Gastrocnemius medialis (tissue), 4 donors: ENCODE measurements at regions not wholly inside any gene's neighbourhood (a gene's known extent, or its start where the extent isn't known, plus 50 kb on each side); places are given as distances from the start of the nearest gene placed in this dataset.

Source experiments
- CTCF ChIP-seq, 5 experiments: fragments of 450-650 bp in 3 of 5; fragments of 200-600 bp in 2 of 5; sonication (generic) in 2 of 5; IDR thresholded peaks in 4 of 5; conservative IDR thresholded peaks in 1 of 5; 1 replicate in 4 of 5; 2 replicates in 1 of 5; pipeline ENCODE4 v1.5.1; 2016 to 2019; ENCODE audit warnings: antibody characterized with exemption in 5 of 5, mild to moderate bottlenecking in 3 of 5, moderate library complexity in 3 of 5
- POLR2A ChIP-seq, 2 donors: fragments of 450-650 bp; IDR thresholded peaks; one replicate each; pipeline ENCODE4 v1.6.1; 2017; ENCODE audit warnings: antibody characterized with exemption in 2 of 2, mild to moderate bottlenecking in 2 of 2, moderate library complexity in 2 of 2

DNA sequence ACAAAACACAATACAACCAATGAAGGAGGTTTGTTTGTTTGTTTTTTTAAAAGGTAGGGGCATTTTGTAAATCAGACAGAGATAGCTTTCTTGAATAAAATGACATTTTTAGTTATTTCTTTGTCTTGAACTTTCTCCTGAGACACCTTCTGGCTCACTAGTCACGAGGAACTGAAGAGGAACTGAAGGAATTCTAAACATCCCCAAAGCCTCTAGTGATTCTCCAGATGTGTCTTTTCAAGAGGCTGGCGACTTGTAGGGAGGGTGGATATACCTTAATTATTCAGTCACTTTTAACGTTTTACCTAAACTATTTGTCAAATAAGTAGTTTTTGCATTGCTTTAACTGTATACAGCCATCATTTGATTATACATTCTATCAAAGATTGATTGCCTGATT is 211.2 kb upstream of the LRIG3 start:
- no peak for TF ChIP-seq CTCF (IDR thresholded peaks at IDR 0.05 in 4 of 5, conservative IDR thresholded peaks at IDR 0.05 in 1 of 5)
- TF ChIP-seq POLR2A (IDR thresholded peaks at IDR 0.05) = no peak
